HG02588 (cell line): ENCODE measurements at regions not wholly inside any gene's neighbourhood (a gene's known extent, or its start where the extent isn't known, plus 50 kb on each side); places are given as distances from the start of the nearest gene placed in this dataset.
"Not testable (repeated sequence)": the region's sequence is repeated elsewhere in the genome, so short reads cannot be mapped to it uniquely, and the experiment has no call there.

Experiments used
- ATAC-seq: cut with Tn5 transposase; IDR thresholded peaks from one replicate; pipeline ENCODE4 v1.9.1; 2021; ENCODE audit warnings: mild to moderate bottlenecking, moderate library complexity; ENCODE audit not compliant: unreplicated experiment

DNA sequence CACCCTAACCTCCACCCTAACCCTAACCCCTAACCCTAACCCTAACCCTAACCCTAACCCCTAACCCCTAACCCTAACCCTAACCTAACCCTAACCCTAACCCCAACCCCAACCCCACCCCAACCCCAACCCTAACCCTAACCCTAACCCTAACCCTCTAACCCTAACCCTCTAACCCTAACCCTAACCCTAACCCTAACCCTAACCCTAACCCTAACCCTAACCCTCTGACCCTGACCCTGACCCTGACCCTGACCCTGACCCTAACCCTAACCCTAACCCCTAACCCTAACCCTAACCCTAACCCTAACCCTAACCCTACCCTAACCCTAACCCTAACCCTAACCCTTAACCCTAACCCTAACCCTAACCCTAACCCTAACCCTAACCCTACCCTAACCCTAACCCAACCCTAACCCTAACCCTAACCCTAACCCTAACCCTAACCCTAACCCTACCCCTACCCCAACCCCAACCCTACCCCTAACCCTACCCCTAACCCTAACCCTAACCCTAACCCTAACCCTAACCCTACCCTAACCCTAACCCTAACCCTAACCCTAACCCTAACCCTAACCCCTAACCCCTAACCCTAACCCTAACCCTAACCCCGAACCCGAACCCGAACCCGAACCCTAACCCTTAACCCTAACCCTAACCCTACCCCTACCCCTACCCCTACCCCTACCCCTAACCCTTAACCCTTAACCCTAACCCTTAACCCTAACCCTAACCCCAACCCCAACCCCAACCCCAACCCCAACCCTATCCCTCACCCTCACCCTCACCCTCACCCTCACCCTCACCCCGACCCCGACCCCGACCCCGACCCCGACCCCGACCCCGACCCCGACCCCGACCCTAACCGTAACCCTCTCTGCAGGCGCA lies 186.2 kb upstream of the CHL1 start:
- not testable (repeated sequence) for ATAC-seq

DNA sequence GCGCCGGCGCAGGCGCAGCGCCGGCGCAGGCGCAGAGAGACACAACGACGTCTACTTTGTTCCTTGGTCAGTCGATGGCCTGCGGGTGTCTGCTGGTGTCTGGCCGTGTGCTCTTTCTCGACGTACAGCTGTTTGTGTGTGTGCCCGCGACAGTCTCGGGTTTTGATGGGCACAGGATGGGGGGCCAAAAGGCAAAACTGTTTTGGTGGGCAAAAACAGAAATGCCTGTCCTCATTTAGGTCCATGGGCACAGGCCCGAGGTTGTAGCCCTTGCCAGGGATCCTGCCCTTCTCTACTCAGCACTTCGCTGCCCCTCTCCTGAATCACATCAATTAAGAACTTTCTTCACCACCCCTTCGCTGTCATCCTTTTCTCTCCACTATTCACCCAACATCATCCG lies 184.8 kb upstream of the CHL1 start:
- no peak for ATAC-seq

DNA sequence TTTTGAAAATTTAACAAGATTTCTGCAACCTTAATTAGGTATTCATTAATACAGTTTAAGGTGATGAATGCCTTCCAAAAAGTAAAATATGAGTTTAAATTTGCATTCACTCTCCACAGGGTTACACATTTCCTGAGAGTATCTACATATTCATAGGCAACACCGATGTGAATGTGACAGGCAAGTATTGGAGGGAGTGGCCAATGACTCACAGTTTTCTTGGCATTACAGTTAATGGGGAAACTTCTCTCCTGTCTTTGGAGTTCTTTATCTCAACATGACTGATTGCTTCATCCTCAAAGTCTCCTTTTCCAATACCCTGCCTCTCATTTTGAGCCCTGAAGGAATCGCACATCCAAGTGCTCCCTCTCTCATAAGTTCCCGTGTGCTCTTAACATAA lies 181.9 kb upstream of the CHL1 start:
- no peak for ATAC-seq

DNA sequence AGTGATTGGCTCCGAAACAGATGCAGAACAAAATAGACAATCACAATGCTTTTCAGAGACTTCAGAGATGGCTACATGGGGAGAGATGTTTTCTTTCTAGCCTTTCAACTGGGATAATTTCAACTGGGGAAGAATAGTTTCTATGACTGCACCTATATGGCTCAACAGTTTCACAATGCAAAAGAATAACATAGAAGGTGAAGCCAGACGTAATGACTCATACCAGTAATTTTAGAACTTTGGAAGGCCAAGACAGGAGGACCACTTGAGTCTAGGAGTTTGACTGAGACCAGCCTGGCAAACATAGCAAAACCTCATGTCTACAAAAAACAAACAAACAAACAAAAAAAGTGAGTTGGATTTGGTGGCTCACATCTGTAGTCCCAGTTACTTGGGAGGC lies 180.2 kb upstream of the CHL1 start:
- no peak for ATAC-seq

DNA sequence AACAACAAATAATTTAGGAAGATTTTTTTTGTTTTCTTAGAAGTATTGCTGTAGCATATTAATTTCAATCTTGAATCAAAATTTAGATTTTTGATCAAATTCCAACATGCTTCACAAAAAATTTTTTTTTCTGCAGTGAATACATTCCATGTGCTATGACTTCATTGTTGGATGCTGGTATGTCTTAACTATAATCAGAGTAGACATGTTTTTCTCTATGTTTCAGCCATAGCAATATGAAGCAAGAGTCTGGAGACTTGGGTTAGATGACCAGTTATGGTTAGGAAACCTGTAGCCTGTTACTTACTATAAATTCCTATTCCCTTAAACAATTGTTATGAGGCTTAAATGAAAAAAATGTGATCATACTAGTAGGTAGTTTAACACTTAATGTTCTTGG lies 176.1 kb upstream of the CHL1 start:
- ATAC-seq, result no peak

DNA sequence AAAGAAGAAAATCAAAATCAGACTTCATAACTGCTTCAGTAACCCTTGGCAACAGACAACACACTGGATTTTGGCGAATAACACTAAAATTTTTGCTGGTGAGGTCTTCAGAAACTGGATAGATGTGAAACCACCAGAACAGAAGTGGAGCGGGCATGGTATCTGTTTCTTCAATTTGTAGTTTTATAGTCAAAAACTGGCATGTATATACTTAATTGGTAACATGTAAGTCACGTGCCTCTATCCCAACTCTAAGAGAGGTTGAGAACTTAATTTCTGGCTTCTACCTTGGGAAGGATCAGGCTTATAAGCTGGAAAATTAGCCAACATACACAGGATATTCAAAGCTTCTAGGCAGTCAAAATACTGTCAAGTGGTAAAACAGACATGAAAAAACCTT lies 172.6 kb upstream of the CHL1 start:
- ATAC-seq, result no peak

DNA sequence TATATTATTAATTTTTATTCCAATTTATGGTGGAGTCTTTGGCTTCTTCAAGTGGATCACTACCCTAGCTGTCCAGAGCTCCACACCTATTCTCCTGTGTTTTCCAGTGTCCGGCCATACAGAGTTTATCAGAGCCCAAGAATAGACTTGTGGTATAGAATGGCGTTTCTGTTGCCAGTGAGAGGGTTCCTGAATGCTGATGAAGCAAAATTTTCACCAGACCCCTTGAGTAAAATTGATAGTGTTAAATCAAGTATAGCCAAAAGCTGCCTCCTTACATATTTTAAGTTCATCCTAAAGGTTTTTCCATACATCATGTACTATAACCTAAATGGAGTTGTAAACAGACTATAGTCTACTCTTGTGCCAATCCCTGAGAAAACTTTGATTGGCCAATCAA lies 171.5 kb upstream of the CHL1 start:
- ATAC-seq, result no peak

DNA sequence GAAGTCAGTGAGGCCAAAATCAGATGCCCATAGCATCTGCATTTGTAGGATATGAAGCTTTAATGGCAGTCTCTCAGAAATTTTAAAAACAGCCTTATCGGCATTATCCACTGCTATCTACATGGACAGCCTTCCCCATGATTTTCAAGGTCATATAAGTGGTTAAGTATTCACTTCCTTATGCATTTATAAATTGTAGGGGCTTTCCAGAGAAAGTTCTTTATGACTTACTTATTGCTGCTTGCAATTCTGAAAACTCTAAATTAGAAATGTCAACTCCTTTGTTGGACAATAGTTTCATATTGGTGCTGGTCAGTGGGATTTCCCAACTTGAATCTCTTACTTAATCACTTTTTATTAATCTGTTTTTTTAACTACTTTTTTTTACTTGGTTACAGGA lies 160.6 kb upstream of the CHL1 start:
- not testable (repeated sequence) for ATAC-seq

DNA sequence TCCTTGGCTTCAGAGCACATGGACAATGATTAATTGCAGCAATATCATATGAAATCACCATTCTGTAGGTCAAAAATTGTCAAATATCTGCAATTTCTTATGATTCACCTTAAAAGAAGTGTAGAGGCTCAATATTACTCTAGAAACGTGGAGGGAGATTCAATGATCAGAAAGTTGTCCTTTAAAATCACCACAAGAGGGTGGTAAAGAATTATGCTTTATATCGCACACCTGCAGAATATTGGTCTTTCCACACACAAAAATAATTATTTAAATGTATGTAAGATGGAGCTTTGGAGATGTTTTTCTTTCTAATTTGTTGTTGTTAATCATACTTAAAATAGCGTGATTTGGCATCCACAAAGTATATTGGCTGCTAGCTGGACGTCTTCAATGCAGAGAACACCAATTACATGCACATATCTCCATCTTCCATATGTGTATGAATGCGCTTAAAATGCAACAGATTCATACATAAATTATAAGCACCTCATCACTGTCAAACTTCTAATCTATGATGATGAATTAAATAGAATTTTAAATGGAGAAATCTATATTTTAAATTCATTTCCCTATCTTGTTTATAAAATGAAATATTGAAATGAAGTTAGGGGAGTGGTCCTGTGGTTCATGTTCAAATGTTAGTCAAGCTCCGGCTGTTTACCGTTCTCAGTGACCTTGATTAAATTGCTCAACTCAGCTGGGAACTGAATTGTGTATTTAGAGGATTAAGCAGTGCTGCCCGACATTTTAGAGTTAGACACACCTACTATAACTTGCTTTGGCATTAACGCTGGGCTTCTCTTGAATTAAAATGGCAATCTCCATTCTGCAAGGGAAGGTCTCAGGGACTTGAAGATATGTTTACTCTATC lies 153.5 kb upstream of the CHL1 start:
- peak; percentile 49 for ATAC-seq

DNA sequence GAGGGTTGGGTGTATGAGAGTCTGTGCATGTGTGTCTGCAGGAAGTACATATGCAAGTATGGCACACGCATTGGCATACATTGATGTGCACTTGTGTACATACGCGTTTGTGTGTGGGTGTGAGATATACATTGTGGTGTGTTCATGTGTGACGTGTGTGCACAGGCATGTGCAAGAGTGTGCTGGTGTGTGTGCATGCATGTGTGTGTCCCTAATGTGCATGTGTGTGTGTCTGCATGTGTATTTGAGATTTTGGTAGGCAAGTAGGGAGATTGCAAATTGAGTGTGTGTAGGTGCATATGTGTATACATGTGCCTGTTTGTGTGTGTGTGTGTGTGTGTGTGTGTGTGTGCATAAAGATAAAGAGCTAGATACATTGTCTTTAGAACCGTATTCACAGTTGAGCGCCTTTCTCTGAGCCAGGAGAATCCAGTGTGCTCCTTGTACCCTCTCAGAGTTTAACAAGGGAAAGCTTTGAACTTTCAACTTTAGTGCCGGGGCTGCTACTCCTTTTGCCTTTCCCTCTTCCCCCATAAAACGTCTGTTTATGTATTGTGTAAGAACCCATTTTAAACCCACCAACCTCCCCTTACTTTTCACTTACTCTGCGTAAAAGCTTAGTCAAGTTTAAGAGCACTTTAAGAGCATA lies 152.4 kb upstream of the CHL1 start:
- no peak for ATAC-seq

DNA sequence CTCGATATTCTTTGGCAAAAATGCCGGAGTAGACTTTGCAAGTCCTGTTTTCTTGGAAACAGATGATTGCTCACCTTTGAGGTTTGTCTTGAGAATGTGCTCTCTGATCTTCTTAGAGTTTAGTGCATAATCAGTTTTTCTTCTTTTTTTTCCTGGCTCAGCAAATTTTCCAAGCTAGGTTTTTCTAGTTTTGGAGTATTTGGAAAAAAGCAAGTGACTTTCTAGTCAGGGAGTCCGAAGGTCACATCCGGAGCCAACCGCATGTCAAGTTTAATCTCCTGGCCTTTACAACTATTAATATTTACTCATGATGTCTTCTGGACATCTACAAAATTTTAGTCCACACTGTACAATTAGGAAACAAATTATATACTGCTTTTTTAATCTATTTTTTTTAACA lies 151.6 kb upstream of the CHL1 start:
- not testable (repeated sequence) for ATAC-seq

DNA sequence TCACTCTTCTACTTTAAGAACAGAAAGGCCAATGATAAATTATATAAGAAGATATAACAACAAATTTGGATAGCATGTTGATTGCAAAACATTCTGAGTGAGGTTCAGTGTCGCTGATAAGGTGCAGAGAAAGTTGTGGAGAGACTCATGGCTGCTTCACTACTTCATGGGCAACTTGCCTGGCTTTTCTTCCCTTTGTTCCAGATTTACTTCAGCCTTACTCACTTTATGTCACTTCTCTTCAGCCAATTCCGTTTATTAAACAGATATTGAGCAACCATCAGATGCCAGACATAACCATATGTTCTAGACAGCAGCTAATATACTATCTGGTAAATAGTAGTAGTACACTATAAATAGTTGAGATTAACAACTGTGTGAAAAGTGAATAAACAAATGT lies 150.0 kb upstream of the CHL1 start:
- ATAC-seq, result no peak

DNA sequence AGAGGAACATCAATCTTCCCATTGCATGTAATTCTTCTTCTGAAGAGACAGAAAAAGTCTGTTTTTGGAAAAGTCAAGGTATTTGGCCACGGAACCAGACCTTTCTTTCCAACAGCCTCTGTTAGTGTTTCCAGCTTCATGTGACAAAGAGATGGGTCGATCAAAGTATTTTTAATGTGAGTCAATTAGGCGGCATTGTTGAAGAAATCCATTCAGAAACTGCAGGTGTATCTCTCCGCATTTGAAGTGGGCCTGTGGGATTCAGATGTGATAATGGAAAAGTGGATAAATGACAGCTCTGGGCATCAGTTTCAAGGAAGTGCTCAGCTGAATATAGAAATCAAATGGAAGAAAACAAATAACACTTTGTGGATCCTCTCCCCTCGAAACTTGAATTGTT lies 143.1 kb upstream of the CHL1 start:
- ATAC-seq, result not testable (repeated sequence)

DNA sequence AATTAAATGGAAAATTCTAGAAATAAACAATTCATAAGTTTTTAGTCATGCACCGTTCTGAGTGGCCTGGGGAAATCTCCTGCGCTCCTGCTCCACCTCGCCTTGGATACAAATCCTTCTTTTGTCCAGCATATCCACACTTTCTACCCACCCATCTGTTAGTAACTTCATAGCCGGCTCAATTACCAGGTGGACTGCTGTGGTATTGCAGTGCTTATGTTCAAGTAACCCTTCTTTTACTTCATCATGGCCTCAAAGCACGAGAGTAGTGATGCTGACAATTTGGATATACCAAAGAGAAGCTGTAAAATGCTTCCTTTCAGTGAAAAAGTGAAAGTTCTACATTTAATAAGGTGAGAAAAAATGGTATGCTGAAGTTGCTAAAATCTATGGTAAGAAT lies 142.3 kb upstream of the CHL1 start:
- ATAC-seq, result no peak

DNA sequence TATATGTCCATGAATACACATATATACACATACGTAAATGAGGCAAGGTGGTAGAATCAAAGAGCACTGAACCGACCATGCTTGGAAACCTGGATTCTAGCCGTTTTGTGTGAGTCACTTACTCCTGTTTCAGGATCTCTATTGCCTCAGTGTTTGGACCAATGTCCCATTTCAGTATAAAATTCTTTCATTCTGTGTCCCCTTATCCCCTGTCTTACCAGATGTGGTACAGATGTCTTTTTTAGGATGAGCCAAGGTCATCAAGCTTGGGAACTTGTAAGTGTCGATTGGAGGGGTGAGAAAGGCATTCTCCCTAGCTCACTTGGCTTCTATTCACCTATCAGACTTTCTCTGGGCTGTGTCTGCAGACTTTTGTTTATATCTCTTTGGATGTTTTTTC lies 139.9 kb upstream of the CHL1 start:
- no peak for ATAC-seq

DNA sequence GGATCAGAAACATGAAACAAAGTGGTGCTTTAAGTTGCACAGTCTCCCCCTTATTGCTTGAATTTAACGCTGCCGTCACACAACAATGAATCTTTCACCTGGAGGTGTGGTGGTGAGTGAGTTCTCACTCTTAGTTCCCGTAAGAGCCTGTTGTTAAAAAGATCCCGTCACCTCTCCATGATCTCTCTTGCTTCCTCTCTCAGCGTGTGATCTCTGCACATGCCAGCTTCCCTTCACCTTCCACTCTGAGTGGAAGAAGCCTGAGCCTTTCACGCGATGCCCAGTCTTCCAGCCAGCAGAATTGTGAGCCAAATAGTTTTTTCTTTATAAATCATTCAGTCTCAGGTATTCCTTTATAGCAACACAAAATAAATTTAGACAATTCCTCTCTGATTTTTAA lies 136.7 kb upstream of the CHL1 start:
- ATAC-seq, result no peak

DNA sequence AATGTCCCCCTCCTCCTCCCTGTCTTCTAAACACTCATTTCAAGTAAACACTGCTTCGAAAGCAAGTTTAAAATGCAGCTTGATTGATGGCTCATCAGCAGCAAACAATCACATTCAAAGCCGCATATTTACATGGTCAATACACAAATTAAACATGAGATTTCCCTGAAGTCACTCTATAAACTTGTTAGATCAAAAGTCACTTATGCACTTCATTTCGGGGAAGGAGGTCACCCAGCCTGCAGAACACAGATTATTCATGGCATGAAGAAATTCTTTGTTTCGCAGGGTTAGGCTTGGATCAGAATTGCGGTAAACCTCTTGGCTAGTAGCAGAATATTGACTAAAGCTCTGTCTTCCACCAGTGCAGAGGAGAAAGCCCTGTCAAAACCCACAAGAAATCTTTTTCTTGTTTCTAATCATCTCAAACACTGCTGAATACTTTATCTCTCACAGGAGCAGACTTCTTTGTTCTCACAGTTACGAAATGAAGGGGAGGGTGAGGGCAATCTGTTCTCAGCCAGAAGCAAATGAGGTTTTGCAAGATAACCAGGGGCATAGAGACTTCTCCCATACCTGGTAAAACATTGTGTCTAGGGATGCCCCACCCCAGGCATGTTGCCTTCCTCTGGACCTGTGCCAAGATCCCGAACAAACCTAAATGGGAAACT lies 133.3 kb upstream of the CHL1 start:
- no peak for ATAC-seq

DNA sequence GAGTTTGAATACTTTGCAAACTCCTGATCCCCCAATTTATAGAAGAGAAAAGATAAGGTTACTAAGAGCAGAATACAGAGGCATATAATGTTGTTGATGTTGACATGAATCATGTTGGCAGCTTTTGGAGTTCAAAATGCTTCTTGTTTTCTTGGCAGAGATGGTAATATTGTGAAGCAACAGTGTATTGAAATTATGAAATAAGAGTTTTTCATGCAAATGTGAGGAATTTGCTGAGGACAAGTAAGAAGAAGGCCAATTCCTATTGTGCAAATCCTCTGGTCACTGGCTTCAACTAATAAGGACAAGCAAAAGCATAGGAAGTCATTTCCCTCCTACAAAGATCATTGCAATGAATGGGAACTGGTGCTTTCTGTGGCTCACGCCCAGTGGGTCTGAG lies 126.9 kb upstream of the CHL1 start:
- ATAC-seq, result no peak

DNA sequence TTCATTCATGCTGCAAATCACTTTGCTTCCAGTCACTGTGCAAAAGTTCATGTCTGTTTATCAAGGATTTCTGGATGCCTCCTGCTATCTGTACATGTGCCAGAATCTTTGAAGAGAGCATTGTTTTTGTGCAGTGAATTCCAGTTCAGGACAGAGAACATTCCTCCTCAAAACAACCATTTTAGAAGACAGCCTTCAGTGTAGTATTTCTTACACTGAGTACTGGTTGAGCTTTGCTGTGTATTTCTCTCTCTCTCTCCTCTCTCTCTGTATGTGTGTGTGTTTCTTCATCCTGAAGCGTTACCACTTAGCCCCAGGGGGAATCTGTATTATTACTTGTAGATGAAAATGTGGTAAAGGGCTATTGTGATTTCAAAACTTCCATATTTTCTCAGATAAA lies 123.8 kb upstream of the CHL1 start:
- ATAC-seq, result no peak

DNA sequence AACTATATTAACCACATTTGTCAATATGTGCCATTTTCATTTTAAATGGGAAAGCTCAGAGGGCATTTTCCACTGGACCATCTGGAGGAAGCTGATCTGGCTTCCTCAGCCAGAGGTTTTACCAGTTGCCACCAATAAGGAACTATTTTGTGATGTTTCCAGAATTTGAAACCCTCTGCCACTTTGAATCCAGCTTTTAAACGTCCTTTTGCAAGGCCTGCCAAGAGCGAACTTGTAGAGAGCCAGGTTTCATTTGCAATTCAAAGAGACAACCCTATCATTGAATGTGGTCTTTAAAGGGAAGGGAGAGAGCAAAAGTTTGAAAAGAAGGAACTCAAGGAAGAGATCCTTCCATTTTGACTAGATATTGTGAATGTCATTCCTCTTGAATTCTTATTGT lies 123.3 kb upstream of the CHL1 start:
- no peak for ATAC-seq

DNA sequence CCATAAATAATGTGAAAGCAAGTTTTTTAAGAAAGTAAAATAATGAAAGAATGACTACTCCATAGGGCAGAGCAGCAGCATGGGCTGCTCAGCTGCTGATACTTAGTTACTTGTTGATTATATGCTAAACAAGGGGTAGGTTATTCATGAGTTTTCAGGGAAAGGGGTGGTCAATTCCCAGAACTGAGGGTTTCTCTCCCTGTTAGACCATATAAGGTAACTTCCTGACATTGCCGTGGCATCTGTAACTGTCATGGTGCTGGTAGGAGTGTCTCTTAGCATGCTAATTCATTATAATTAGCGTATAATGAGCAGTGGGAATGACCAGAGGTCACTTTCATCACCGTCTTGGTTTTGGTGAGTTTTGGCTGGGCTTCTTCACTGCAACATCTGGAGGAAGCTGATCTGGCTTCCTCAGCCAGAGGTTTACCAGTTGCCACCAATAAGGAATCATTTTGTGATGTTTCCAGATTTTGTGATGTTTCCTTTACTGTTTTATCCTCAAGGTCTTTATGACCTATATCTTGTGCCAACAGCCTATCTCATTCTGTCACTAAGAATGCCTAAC lies 121.8 kb upstream of the CHL1 start:
- ATAC-seq, result no peak
